ENCODE measurements at regions not wholly inside any gene's neighbourhood (a gene's known extent, or its start where the extent isn't known, plus 50 kb on each side); places are given as distances from the start of the nearest gene placed in this dataset.

- no peak for TF ChIP-seq ZNF274 (IDR thresholded peaks at IDR 0.05; ENCODE audit: low read depth, low read length)
- TF ChIP-seq YY1 (IDR thresholded peaks at IDR 0.05; ENCODE audit: insufficient read depth, insufficient read length) = no peak
These were observed 99.9 kb downstream of the ANKRD18B start for GRCh38 chr9:33623658-33624586.

Measured in NT2/D1 (cell line).